GM12801 (cell line): ENCODE measurements at regions not wholly inside any gene's neighbourhood (a gene's known extent, or its start where the extent isn't known, plus 50 kb on each side); places are given as distances from the start of the nearest gene placed in this dataset.

Experiments
- TF ChIP-seq, protein P1 (sequence below): IDR thresholded peaks from one replicate; pipeline ENCODE4 v1.5.1; 2011; ENCODE audit warnings: control low read depth; ENCODE audit not compliant: insufficient read length; ENCODE audit errors: extremely low read depth

DNA sequence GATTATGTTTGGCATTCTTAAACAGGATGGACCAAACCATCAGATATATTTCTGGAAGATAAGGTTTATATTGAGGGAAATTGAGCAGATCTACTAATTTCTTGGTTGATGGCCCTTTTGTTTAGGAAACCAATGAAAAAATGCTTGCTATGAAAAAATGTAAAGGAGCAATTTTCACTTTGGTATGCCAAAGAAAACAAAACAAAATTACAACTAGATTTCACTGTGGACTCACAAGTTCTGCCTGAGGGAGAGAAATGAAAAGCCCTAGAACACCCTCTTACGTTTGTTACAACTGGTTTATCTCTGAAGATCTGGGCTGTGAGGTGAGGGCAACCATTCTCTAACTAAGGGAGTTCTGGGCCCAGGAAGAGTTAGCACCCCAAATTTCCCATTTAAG lies 122.5 kb upstream of the IL15 start:
- TF ChIP-seq, protein P1, sequence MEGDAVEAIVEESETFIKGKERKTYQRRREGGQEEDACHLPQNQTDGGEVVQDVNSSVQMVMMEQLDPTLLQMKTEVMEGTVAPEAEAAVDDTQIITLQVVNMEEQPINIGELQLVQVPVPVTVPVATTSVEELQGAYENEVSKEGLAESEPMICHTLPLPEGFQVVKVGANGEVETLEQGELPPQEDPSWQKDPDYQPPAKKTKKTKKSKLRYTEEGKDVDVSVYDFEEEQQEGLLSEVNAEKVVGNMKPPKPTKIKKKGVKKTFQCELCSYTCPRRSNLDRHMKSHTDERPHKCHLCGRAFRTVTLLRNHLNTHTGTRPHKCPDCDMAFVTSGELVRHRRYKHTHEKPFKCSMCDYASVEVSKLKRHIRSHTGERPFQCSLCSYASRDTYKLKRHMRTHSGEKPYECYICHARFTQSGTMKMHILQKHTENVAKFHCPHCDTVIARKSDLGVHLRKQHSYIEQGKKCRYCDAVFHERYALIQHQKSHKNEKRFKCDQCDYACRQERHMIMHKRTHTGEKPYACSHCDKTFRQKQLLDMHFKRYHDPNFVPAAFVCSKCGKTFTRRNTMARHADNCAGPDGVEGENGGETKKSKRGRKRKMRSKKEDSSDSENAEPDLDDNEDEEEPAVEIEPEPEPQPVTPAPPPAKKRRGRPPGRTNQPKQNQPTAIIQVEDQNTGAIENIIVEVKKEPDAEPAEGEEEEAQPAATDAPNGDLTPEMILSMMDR = no peak

DNA sequence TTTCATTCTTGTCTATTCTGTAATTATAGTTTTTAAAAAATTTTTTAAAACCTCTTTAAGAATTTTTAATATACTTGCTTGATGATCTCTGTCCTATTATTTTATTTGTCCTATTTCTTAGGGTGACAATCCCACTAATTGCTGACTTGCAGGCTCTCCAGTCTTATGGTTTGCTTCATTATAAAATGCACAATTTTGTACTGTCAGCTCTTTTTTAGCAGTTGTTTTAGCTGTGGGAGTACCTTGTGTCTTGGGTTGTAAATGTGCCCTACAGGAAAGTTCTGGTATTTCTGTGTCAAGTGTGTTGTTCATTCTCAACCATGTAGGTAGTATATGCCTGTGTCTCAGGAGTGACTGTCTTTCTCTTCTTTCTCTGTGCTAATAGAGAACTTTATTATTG lies 118.2 kb upstream of the IL15 start:
- TF ChIP-seq, protein P1 = no peak

DNA sequence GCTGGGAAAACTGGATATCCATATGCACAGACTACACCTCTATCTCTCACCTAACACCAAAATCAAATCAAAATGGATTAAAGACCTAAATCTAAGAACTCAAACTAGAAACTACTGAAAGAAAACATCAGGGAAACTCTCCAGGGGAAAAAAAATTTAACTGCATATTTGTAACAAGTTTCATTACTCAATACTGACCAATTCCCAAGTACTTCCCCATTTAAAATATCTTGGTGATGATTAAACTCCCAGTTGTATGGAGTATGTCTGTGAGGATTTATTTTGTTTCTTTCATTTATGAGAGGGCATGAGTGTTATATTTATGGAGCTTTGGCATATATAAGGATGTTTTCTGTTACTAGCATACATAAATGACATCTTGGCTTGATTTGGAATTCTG lies 112.3 kb upstream of the IL15 start:
- TF ChIP-seq, protein P1 = no peak

DNA sequence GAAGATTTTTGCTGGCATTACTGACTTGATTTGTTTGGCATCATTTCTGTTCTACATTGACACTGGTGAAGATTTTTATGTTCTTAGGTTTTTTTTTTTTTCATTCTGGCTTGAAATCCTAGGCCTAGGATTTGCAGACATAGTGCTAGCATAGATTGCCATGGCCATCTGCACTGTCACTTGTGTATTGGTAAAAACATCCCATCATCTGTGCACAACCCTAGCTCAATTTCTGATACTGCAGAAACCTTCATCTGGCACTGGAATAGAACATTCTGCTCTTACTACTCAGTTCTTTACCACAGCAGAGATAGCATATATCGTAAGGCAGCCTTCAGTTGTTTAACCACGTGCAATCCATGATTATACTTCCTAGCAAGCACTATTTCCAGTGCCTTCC lies 111.5 kb upstream of the IL15 start:
- TF ChIP-seq, protein P1 = no peak

DNA sequence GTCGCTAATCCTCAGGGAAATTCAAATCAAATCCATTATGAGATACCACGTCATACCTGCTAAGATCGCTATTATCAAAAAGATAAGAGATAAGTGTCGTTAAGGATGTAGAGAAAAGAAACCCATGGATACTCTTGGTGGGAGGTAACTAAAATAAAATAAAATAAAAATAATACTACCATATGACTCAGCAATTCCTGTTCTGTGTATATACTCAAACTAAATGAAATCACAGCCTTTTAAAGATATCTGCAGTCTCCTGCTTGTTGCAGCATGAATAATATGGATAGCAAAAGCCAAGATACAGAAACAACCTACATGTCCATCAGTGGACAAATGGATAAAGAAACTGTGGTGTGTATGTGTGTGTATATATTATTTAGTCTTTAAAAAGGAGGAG lies 105.8 kb upstream of the IL15 start:
- TF ChIP-seq, protein P1 = no peak

DNA sequence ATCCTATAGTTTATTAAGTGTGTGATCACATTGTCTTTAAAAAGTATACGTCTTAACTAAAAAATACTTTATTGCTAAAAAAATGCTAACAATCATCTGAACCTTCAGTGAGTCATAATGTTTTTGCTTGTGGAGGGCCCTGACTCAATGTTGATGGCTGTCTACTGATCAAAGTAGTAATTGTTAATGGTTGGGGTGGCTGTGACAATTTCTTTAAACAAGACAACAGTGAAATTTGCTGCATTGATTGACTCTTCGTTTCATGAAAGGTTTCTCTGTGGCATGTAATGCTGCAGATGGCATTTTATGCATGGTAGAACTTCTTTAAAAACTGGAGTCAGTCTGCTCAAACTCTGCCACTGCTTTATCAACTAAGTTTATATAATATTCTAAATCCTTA lies 101.4 kb upstream of the IL15 start:
- TF ChIP-seq, protein P1 = no peak

DNA sequence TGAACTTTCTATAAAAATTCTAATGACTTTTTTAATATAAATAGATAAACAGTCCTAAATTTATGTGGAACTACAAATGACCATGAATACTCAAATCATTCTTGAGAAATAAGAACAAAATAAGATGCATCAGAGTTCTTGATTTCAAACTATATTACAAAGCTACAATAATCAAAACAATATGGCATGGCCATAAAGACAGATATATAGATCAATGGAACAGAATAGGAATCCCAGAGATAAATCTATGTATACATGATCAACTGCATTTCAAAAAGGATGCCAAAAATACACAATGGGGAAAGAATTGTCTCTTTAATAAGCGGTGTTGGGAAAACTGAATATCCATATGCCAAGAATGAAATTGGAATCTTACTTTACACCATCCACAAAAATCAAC lies 98.4 kb upstream of the IL15 start:
- TF ChIP-seq, protein P1 = no peak

DNA sequence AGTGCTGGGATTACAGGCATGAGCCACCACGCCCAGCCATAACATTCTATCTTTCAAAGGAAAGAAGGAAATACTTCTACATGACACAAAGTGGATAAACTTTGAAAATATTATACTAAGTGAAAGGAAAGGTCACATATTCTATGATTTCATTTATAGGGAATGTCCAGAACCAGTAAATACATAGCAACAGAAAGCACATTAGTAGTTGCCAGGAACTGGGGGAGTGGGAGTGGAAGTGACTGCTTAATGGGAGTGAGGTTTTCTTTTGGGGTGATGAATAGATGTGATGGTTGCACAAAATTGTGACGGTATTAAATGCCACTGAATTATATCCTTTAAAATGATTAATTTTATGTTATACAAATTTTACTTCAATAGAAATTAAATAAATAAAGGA lies 95.7 kb upstream of the IL15 start:
- TF ChIP-seq, protein P1 = no peak
